ENCODE measurements at regions not wholly inside any gene's neighbourhood (a gene's known extent, or its start where the extent isn't known, plus 50 kb on each side); places are given as distances from the start of the nearest gene placed in this dataset.

DNA sequence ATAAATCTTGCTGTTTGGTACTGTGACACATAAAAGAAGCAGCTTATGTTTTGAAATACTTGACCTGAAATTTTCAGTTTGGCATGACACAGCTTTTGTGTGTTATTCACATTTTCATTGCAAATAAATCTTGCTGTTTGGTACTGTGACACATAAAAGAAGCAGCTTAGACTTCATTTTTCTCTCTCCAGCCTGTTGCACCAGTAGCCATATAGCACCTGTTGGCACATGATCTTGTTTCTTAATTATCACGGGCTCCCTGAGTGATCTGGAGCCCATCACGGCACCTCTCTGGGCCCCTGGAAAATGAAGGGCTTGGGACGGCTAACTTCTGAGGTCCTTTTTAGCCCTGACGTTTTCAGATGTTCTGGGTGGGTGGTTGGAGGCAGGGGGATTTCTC lies 77.4 kb upstream of the SLCO3A1 start:
- H3K27me3 ChIP-seq (ENCODE audit: control insufficient read depth in 4 of 4, insufficient read depth in 4 of 4, low read length in 3 of 4), result peaks cover 0 to 3% (median 0%) of the 10 kb centered on the region in 4 donors
- no peaks in the 10 kb centered on the region for H3K4me1 ChIP-seq (ENCODE audit: control insufficient read depth in 4 of 4, insufficient read depth in 4 of 4, low read length in 3 of 4)
- DNase-seq (ENCODE audit: low spot score), result no peak
- H3K9me3 ChIP-seq (ENCODE audit: control insufficient read depth in 4 of 4, low read length in 3 of 4), result no peaks in the 10 kb centered on the region
- no peak overlapping the region for H3K9ac ChIP-seq (ENCODE audit: low read depth in 1 of 2, low read length in 2 of 2)
- 70% methylated on average over 4 of the region's 4 CpGs for WGBS
- H3K36me3 ChIP-seq (ENCODE audit: control insufficient read depth in 4 of 4, insufficient read depth in 3 of 4, low read depth in 1 of 4, low read length in 3 of 4), result no peaks in the 10 kb centered on the region
- TF ChIP-seq FOXA2 (IDR thresholded peaks at IDR 0.05) (no peak), RXRA (IDR thresholded peaks at IDR 0.05) (no peak), TAF1 (conservative IDR thresholded peaks at IDR 0.05) (no peak), REST (IDR thresholded peaks at IDR 0.05) (no peak), ATF3 (IDR thresholded peaks at IDR 0.05) (no peak), CTCF (IDR thresholded peaks at IDR 0.05; ENCODE audit: low read depth, low read length, missing input control) (no peak), GABPA (IDR thresholded peaks at IDR 0.05 in 1 of 2, conservative IDR thresholded peaks at IDR 0.05 in 1 of 2) (no peak), FOXA1 (IDR thresholded peaks at IDR 0.05) (no peak), NR2F2 (IDR thresholded peaks at IDR 0.05) (no peak), RAD21 (IDR thresholded peaks at IDR 0.05) (no peak), EGR1 (IDR thresholded peaks at IDR 0.05; ENCODE audit: low read depth in 2 of 2) (no peak), SP1 (IDR thresholded peaks at IDR 0.05) (no peak), HNF4G (IDR thresholded peaks at IDR 0.05) (no peak), JUND (IDR thresholded peaks at IDR 0.05) (no peak), ZBTB33 (IDR thresholded peaks at IDR 0.05) (no peak)
- TF ChIP-seq, protein P1, sequence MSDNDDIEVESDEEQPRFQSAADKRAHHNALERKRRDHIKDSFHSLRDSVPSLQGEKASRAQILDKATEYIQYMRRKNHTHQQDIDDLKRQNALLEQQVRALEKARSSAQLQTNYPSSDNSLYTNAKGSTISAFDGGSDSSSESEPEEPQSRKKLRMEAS (IDR thresholded peaks at IDR 0.05), result no peak
- H3K27ac ChIP-seq (ENCODE audit: low read depth in 1 of 2, low read length in 2 of 2), result no peak overlapping the region
- no peak overlapping the region for H3K4me3 ChIP-seq (ENCODE audit: low read depth in 1 of 3, low read length in 3 of 3)

DNA sequence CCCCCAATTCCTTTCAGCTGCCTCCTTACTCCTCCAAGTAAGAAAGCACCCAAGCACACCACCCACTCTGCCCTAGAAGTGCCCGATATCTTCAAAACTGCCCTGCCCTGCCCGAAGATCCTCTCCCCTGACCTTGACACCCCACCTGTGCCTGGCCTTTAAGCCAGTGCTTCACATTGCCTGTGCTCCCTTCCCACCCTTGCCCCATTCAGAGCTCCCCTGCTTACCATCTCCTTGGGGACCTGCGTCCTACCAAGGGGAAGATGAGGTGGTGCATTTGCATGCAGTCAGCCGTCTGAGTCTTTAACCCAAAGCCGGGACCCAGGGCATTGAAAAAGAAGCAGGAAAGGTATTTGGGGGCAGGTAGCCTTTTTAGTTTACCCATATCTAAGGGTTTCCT lies 73.5 kb upstream of the SLCO3A1 start:
- no peaks in the 10 kb centered on the region for H3K36me3 ChIP-seq (ENCODE audit: control insufficient read depth in 4 of 4, insufficient read depth in 3 of 4, low read depth in 1 of 4, low read length in 3 of 4)
- H3K27me3 ChIP-seq (ENCODE audit: control insufficient read depth in 4 of 4, insufficient read depth in 4 of 4, low read length in 3 of 4), result no peaks in the 10 kb centered on the region
- no peak overlapping the region for H3K4me3 ChIP-seq (ENCODE audit: low read depth in 1 of 3, low read length in 3 of 3)
- 73% methylated on average over 5 of the region's 5 CpGs for WGBS
- H3K9me3 ChIP-seq (ENCODE audit: control insufficient read depth in 4 of 4, low read length in 3 of 4), result no peaks in the 10 kb centered on the region
- H3K9ac ChIP-seq (ENCODE audit: low read depth in 1 of 2, low read length in 2 of 2), result no peak overlapping the region
- no peak for DNase-seq (ENCODE audit: low spot score)
- no peaks in the 10 kb centered on the region for H3K4me1 ChIP-seq (ENCODE audit: control insufficient read depth in 4 of 4, insufficient read depth in 4 of 4, low read length in 3 of 4)
- H3K27ac ChIP-seq (ENCODE audit: low read depth in 1 of 2, low read length in 2 of 2), result no peak overlapping the region
- TF ChIP-seq REST (IDR thresholded peaks at IDR 0.05) (no peak), FOXA2 (IDR thresholded peaks at IDR 0.05) (no peak), ZBTB33 (IDR thresholded peaks at IDR 0.05) (no peak), NR2F2 (IDR thresholded peaks at IDR 0.05) (no peak), JUND (IDR thresholded peaks at IDR 0.05) (no peak), CTCF (IDR thresholded peaks at IDR 0.05; ENCODE audit: low read depth, low read length, missing input control) (no peak), SP1 (IDR thresholded peaks at IDR 0.05) (no peak), FOXA1 (IDR thresholded peaks at IDR 0.05) (no peak)
